ENCODE measurements at regions not wholly inside any gene's neighbourhood (a gene's known extent, or its start where the extent isn't known, plus 50 kb on each side); places are given as distances from the start of the nearest gene placed in this dataset.
"Not testable (repeated sequence)": the region's sequence is repeated elsewhere in the genome, so short reads cannot be mapped to it uniquely, and the experiment has no call there.

DNA sequence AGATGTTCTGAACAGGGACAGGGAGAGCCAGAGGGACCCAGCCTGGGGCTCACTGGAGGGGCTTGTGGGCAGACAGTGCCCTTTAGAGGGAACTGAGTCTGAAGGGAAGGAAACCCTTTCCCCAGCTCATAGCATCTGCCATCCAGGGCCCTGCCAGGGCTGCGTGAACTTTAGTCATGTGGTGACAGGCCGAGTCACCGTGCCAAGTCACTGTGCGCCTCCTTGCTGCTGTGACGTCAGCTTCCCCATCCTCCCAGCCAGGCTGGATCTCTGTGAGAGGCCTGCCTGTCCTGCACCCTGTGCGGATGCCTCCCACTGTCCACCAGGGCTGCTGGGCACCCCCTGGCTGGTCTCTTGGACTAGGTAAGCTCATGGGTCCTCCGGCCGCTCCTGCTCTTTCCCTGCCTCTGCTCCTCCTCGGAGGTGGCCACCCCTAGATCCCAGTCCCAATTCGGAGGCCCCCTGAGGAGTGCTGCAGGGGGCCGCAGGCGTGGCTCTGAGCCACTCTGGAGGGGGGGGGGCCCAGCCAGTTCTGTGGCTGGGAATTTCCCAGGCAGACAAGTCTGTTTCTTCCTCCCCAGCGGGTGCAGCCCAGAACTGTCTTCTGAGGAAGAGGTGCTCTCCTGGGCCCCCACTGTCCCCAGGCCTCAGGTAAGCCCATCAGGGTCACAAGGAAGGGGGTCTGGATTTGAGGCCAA, 3080.9 kb downstream of the RPIA start:
- not testable (repeated sequence) for TF ChIP-seq POLR2A (IDR thresholded peaks at IDR 0.05; ENCODE audit: low read depth, low read length); RAD21 (IDR thresholded peaks at IDR 0.05; ENCODE audit: low read length); MAFK (IDR thresholded peaks at IDR 0.05; ENCODE audit: low read depth, low read length); SMC3 (IDR thresholded peaks at IDR 0.05; ENCODE audit: low read depth, low read length)
- TF ChIP-seq, protein P1, sequence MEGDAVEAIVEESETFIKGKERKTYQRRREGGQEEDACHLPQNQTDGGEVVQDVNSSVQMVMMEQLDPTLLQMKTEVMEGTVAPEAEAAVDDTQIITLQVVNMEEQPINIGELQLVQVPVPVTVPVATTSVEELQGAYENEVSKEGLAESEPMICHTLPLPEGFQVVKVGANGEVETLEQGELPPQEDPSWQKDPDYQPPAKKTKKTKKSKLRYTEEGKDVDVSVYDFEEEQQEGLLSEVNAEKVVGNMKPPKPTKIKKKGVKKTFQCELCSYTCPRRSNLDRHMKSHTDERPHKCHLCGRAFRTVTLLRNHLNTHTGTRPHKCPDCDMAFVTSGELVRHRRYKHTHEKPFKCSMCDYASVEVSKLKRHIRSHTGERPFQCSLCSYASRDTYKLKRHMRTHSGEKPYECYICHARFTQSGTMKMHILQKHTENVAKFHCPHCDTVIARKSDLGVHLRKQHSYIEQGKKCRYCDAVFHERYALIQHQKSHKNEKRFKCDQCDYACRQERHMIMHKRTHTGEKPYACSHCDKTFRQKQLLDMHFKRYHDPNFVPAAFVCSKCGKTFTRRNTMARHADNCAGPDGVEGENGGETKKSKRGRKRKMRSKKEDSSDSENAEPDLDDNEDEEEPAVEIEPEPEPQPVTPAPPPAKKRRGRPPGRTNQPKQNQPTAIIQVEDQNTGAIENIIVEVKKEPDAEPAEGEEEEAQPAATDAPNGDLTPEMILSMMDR (conservative IDR thresholded peaks at IDR 0.05; ENCODE audit: low read depth, low read length): not testable (repeated sequence)

All from IMR-90 (cell line).